Omental fat pad (tissue), 3 donors: ENCODE measurements at regions not wholly inside any gene's neighbourhood (a gene's known extent, or its start where the extent isn't known, plus 50 kb on each side); places are given as distances from the start of the nearest gene placed in this dataset.

Experiments used
- ATAC-seq: fragments of 150-250 bp; one replicate; pipeline ENCODE4 v1.9.1; 2016; ENCODE audit warnings: mild to moderate bottlenecking, moderate library complexity; ENCODE audit not compliant: low FRiP score
- DNase-seq: peaks from one replicate; pipeline ENCODE4 v3.0.0-alpha.2; 2019; ENCODE audit warnings: low spot score
- TF ChIP-seq, protein P1 (sequence below), 3 donors: fragments of 450-650 bp; IDR thresholded peaks; one replicate each; pipeline ENCODE4 v1.5.1; 2016 to 2017; ENCODE audit warnings: antibody characterized with exemption in 3 of 3, mild to moderate bottlenecking in 3 of 3, moderate library complexity in 2 of 3

DNA sequence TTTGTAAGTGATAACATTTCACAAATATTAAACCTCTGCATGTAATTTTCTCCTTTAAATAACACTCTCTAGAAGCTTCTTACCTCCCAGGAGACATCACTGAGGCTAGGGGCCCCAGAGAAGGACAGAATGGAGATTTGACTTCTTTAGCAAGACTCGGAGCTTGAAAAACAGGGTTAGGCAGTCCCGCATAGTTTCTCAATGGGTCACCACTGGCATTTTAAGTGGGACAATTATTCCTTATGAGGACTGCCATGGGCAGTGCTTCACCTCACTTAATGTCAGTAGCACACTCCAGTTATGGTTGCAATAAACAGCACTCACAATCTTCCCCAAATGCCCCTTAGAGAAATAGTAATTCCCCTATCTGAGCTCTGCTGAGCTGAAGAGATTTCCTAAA lies 66.7 kb upstream of the NOCT start:
- DNase-seq (no peak), ATAC-seq (no peak)
- TF ChIP-seq, protein P1, sequence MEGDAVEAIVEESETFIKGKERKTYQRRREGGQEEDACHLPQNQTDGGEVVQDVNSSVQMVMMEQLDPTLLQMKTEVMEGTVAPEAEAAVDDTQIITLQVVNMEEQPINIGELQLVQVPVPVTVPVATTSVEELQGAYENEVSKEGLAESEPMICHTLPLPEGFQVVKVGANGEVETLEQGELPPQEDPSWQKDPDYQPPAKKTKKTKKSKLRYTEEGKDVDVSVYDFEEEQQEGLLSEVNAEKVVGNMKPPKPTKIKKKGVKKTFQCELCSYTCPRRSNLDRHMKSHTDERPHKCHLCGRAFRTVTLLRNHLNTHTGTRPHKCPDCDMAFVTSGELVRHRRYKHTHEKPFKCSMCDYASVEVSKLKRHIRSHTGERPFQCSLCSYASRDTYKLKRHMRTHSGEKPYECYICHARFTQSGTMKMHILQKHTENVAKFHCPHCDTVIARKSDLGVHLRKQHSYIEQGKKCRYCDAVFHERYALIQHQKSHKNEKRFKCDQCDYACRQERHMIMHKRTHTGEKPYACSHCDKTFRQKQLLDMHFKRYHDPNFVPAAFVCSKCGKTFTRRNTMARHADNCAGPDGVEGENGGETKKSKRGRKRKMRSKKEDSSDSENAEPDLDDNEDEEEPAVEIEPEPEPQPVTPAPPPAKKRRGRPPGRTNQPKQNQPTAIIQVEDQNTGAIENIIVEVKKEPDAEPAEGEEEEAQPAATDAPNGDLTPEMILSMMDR (IDR thresholded peaks at IDR 0.05) = no peak

DNA sequence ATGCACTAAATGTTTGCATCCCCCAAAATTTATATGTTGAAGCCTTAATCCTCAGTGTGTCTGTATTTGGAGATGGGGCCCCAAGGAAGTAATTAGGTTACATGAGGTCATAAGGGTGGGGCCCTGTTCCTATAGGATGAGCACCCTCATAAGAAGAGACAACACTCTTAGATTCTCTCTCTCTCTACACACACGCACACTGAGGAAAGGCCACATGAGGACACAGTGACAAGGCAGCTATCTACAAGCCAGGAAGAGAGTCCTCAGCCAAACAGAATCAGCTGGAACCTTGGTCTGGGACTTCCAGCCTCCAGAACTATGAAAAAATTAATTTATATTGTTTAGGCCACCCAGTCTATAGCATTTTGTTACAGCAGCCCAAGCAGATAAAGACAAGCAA lies 69.3 kb upstream of the NOCT start:
- ATAC-seq = no peak
- TF ChIP-seq, protein P1 (IDR thresholded peaks at IDR 0.05) = no peak
- DNase-seq = no peak

DNA sequence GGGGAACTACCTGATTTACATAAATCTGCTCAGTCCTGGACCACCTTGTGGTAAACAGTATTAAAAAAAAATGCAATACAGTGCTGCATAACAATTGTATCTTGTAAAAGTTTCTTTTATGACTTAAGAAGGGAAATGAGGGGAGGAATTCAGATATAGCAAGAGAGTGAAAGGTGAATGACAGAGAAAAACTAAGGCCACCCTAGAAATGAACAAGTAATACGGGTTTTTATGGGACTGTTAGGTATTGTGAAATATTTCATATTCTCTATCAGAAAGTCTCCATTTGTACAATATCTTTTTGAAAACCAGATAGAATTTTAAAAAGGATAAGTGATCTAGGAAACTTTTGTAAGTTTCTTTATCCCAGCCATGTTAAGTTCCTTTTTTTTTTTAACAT lies 69.7 kb upstream of the NOCT start:
- TF ChIP-seq, protein P1 (IDR thresholded peaks at IDR 0.05) = no peak
- DNase-seq = no peak
- ATAC-seq = no peak

DNA sequence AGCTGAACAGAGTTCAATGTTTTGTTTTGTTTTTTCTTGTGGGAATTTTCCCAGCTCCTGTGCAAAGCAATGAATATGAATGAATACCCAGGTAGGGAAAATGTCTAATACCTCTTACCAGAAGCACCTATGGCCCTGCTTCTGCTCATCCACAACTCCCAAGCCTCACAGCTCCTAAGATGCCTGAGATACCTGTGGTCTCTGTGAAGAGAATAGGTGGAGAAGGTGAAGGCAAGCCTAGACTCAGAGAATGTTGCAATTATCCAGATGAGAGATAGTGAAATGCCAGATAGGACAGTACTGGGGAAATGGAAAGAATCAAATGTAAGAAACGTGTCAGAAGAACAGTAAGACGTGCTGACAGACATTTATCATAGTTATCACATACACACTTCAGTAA lies 70.2 kb upstream of the NOCT start:
- DNase-seq = no peak
- ATAC-seq = no peak
- TF ChIP-seq, protein P1 (IDR thresholded peaks at IDR 0.05) = no peak

DNA sequence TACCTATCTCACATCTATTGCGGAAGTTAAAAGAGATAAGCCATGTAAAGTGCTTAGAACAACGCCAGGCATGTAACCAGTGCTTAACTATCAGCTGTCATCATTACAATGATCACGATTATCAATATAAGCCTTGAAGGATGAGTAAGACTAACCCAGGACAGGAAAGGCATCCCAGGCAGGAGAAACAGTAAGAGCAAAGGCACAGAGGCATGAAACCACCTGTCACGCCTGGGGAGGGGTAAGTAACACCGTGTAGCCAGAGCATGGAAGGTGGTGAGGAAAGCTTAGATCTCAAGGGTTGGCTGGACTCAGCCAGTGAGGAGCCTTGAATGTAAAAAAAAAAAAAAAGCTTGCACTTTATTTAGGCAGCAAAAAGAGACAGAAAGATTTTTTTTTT lies 71.7 kb upstream of the NOCT start:
- ATAC-seq (no peak), DNase-seq (no peak)
- TF ChIP-seq, protein P1 (IDR thresholded peaks at IDR 0.05) = no peak

DNA sequence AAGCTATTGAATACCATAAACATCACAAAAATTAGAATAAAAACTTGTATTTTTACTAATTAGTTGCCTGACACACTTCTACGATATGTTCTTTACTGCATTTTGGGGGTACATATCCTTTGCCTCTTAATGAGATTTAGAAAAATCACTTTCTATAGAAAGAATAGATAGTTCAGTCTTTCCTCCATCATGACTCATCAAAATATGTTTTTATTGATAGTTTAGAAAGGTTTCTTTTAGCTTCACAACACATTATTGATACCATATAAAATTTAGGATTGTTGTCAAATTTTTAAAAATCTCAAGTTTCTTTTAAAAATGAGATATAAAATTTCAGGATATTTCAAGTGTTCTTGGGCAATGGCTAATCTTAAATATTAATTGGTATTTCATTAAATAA lies 74.5 kb upstream of the NOCT start:
- TF ChIP-seq, protein P1 (IDR thresholded peaks at IDR 0.05) = no peak
- DNase-seq (no peak), ATAC-seq (no peak)

DNA sequence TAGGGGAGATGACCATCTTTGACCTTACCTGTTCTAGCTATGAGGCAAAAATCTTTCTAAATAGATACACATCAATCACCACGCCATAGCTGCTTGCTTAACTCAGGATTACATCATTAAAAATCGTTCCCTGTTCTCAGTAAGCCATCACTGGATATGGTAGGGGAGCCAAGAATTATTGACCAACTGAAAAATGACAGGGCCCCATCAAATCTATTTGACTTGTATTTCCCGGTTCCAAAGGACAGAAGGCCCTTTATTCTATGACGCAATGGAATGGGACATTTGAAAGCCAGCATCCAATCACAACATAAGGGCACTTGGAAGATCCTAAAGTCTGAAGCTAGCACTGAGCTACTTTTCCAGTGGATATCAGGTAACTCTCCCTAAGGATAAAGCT lies 75.6 kb upstream of the NOCT start:
- DNase-seq (no peak), ATAC-seq (no peak)
- TF ChIP-seq, protein P1 (IDR thresholded peaks at IDR 0.05) = no peak
